SIG-M5 treated with dmso at 0.1 percent for 504 hours (cell line): ENCODE measurements at regions not wholly inside any gene's neighbourhood (a gene's known extent, or its start where the extent isn't known, plus 50 kb on each side); places are given as distances from the start of the nearest gene placed in this dataset.
"Not testable (repeated sequence)": the region's sequence is repeated elsewhere in the genome, so short reads cannot be mapped to it uniquely, and the experiment has no call there.

Experiments used
- DNase-seq: peaks from one replicate; lab custom pipeline; 2025; ENCODE audit not compliant: unreplicated experiment; lab: John Stamatoyannopoulos, UW

- no peak for DNase-seq
Measured at GRCh38 chrX:76509775-76510174, 82.3 kb downstream of the MAGEE1 start.

GRCh38 chrX:76517544-76517943 lies 90.0 kb downstream of the MAGEE1 start:
- DNase-seq = no peak

- no peak for DNase-seq
Measured at GRCh38 chrX:76520273-76521054, 93.0 kb downstream of the MAGEE1 start.

GRCh38 chrX:76535675-76536074 lies 108.2 kb downstream of the MAGEE1 start:
- not testable (repeated sequence) for DNase-seq

- no peak for DNase-seq
Measured at GRCh38 chrX:76538860-76539259, 111.3 kb downstream of the MAGEE1 start.

- not testable (repeated sequence) for DNase-seq
Measured at GRCh38 chrX:76543381-76543780, 115.9 kb downstream of the MAGEE1 start.

- no peak for DNase-seq
Measured at GRCh38 chrX:76550016-76550415, 122.5 kb downstream of the MAGEE1 start.

- no peak for DNase-seq
Measured at GRCh38 chrX:76555269-76555668, 127.8 kb downstream of the MAGEE1 start.

GRCh38 chrX:76555816-76556215 lies 128.3 kb downstream of the MAGEE1 start:
- peak; percentile 18 for DNase-seq

GRCh38 chrX:76564842-76565241 lies 137.3 kb downstream of the MAGEE1 start:
- not testable (repeated sequence) for DNase-seq

- no peak for DNase-seq
Measured at GRCh38 chrX:76605390-76605789, 177.9 kb downstream of the MAGEE1 start.

- no peak for DNase-seq
Measured at GRCh38 chrX:76617020-76617419, 189.5 kb downstream of the MAGEE1 start.

GRCh38 chrX:76643590-76643989 lies 216.1 kb downstream of the MAGEE1 start:
- no peak for DNase-seq

GRCh38 chrX:76651369-76651768 lies 223.9 kb downstream of the MAGEE1 start:
- DNase-seq = not testable (repeated sequence)

GRCh38 chrX:76657499-76657898 lies 230.0 kb downstream of the MAGEE1 start:
- DNase-seq = no peak
